Activated CD4-positive, CD25-positive, alpha-beta regulatory T cell treated with anti-CD3 and anti-CD28 coated beads, Interleukin-2, amount 50 U/mL, for 24 hours (primary cell): ENCODE measurements at regions not wholly inside any gene's neighbourhood (a gene's known extent, or its start where the extent isn't known, plus 50 kb on each side); places are given as distances from the start of the nearest gene placed in this dataset.
"Not testable (repeated sequence)": the region's sequence is repeated elsewhere in the genome, so short reads cannot be mapped to it uniquely, and the experiment has no call there.

Experiments used
- ATAC-seq, 2 donors: fragments of 150-1000 bp; cut with Tn5 transposase; one replicate each; pipeline ENCODE4 v1.10.0; 2021; ENCODE audit warnings: mild to moderate bottlenecking in 1 of 2, moderate library complexity in 1 of 2

DNA sequence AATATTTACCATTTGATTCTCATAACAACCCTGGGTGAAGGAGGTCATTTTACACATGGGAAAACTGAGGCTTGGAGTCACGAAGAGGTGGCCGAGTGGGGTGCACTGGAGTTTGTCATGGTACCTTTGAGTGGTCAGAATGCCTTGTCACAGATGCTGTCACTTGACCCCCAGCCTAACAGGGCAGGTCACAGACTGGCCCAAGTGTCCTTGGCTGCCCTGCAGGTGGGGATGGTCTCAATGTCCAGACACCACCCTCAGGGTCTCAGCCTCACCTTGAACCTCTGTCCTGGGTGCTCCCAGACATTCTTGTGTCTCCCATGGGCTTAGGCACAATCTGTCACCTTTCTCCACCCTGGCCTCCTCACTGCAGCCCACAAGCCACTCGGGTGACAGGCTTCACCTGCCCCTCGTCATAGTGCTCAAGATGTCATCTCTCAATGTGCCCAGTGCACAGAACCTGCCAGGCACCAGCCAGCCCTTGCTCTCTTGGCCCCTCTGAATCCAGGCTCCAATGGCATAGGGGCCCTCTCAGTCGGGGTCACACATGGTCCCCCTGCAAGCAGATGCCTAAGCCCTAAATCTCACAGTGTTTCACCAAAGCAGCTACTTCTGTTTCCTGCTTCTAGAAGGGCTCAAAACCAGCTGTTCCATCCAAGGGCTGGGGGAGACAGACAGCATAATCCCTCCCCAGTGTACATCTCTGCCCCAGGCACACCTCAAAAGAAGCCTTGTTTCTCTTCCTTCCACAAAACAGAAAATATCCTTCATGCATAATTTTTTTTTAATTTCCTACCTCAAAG lies 76.8 kb upstream of the NANOS1 start:
- no peak for ATAC-seq

DNA sequence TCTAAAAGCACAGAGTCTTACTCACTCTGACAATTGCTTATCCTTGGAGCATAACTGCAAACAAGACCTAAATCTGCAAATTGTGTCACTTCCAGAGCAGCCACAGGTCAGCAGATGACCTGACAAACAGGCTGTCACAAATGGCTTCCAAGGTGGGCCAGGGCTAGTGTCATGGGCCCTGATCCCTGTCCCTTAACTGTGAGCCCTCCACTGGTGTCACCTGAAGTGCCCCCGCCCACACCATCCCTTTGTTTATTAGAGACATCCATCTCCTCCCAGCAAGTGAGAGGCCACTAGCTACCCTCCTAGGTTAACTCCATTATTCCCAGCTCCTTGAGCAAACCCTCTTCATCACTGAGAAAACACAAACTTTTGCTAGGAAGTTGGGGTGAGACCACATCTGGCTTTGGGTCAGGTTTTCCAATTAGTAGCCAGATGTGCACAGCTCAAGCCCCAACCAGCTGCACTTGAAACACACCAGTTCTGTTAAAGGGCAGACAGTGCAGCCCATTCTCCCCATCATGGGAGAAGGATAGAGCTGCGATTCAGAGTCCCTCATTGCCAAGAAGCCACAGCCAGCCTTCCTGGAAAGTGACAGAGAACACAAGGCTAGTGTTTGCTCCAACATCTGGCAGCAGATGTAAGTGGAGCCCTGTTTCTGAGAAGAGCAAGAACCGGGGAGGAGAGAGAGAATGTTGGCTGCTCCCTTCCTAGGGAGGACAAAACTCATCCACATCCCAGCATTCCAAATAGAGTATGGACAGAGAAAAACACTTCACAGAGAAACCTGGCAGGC lies 75.7 kb upstream of the NANOS1 start:
- no peak for ATAC-seq

DNA sequence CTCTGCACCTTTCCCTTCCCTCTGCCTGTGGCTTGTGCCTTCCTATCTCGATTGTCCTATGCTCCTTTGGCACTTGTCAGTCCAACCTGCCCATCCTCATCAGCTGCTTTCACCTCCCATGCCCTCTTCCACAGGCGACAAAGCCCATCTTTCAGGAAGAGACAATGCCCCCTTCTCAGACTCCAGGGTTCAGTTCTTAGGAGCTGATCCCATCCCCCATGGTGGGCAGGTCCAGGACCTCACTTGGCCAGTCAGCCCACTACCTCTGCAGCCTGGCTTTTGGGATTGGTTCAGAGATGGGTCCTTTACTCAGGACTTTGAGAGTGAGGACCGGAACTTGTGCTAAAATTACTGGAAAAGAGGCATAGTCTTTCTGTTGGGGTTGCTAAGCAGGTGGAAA lies 74.0 kb upstream of the NANOS1 start:
- no peak for ATAC-seq

GRCh38 chr10:118955951-118956801 lies 73.3 kb upstream of the NANOS1 start:
- ATAC-seq = no peak

DNA sequence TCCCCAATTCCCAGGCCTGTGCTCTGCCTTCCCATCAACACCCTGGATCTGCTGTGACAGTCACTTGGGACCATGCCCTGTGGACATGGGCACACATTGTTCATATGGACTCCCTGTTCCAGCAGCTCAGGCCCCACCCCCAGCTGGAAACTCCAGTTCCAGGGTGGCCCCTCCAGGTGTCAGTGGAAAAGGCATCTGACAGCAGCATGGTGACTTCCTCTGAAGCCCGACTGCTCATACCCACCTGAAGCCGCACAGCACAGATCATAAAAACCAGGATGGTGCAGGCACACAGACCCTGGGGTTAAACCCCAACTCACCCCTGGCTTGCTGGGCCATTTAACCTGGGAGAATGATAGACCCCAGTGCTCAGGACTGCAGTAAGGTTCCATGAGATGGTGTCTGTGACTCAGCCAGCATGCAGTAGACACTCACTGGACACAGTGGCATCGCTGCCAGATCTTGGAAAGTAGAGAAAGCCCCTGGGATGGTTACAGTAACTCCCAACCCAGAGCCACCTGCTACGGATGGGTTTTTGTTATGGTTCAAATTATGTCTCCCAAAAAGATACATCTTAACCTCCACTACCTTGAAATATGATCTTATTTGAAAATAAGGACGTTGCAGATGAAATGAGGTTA lies 72.6 kb upstream of the NANOS1 start:
- ATAC-seq = no peak

DNA sequence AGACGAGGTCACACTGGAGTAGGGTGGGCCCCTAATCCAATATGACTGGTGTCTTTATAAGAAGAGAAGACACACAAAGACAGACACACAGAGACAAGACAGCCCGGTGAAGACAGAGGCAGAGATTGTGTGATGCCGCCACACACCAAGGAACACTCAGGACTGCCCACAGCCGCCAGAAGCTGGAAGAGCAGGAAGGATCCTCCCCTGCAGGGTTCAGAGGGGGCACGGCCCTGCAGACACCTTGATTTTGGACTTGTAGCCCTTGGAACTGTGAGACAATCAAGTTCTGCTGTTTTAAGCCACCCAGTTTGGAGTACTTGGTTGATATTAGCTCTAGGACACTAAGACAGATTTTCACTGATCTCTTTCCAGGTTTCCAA lies 72.1 kb upstream of the NANOS1 start:
- no peak for ATAC-seq

DNA sequence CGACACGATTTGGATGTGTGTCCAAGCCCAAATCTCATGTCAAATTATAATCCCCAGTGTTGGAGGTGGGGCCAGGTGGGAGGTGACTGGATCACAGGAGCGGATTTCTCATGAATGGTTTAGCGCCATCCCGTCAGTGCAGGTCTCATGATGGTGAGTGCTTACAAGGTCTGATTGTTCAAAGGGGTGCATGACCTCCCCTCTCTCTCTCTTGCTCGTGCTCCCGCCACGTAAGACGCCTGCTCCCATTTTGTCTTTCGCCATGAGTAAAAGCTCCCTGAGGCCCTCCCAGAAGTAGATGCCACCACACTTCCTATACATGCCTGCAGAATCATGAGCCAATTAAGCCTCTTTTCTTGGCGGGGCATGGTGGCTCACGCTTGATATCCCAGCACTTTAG lies 71.5 kb upstream of the NANOS1 start:
- no peak for ATAC-seq

DNA sequence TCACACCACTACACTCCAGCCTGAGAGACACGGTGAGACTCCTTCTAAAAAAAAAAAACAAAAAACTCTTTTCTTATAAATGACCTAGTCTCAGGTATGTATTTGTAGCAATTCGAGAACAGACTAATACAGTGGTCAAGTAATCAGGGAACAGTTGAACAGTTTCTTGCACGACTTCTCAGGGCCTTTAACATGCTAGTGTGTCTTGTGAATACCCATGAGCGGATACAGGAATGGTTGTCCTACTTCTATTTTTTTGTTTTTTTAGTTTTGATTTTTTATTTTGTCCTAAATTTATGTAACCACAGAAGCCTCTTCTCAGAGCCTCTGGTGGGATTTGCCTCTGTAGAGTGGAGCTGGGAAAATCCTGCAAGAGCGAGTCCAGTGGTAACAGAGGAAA lies 71.0 kb upstream of the NANOS1 start:
- no peak for ATAC-seq

GRCh38 chr10:118958984-118959925 lies 70.3 kb upstream of the NANOS1 start:
- no peak for ATAC-seq

GRCh38 chr10:118960157-118961090 lies 69.1 kb upstream of the NANOS1 start:
- ATAC-seq = no peak

DNA sequence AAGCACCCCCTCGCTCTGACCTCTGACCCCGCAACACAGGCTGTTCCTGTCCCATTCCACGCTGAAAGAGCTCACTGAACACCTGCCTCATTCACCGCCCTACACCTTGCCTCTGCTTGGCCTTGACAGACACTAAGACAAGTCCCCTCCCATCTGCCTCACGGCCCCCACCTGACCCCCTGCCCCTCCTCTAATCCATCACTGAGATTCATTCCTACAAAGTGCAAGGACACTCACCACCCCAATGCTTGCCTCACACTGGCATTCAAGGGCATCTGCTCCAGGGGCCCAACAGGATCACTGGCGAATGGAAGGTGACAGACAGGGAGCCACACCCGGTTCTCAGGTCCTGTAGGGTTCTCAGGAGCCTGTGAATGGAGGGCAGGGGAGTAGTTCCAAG lies 68.1 kb upstream of the NANOS1 start:
- ATAC-seq = no peak

DNA sequence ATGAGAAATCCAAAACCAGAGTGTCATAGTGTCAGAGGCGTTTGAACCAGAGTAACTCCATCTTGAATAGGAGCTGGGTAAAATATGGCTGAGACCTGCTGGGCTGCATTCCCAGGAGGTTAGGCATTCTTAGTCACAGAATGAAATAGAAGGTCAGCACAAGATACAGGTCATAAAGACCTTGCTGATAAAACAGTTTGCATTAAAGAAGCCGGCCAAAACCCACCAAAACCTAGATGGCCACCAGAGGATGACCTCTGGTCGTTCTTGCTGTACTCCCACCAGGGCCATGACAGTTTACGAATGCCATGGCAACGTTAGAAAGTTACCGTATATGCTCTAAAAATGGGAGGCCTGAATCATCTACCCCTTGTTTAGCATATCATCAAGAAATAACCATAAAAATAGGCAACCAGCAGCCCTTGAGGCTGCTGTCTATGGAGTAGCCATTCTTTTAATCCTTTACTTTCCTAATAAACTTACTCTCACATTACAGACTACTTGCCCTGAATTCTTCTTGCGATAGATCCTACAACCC lies 67.1 kb upstream of the NANOS1 start:
- ATAC-seq = not testable (repeated sequence)

DNA sequence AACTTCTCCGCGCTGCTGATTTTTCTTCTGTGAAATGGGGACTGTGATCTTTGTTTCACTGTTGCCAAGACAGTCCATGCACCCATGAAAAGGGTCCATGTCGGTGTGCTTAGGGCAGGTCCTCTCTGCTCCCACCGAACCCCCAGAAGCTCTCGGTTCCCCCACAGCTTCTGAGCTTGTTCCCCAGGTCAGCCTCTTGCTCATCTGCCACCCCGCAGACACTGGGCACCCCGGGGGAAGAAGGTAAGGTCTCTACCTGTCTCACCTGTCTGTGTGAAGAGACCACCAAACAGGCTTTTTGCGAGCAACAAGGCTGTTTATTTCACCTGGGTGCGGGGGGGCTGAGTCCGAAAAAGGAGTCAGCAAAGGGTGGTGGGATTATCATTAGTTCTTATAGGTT lies 66.2 kb upstream of the NANOS1 start:
- no peak for ATAC-seq

GRCh38 chr10:118963933-118964332 lies 65.6 kb upstream of the NANOS1 start:
- ATAC-seq = no peak

DNA sequence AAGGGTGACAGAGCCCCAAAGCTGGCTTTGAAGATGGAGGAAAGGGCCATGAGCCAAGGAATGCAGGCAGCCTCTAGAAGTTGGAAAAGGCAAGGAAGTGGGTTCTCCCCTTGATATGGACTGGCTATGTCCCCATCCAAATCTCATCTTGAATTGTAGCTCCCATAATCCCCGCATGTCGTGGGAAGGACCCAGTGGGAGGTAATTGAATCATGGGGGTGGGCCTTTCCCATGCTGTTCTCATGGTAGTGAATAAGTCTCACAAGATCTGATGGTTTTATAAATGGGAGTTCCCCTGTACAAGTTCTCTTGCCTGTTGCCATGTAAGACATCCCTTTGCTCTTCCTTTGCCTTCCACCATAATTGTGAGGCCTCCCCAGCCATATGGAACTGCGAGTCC lies 65.0 kb upstream of the NANOS1 start:
- ATAC-seq = not testable (repeated sequence)

- ATAC-seq = no peak
These were observed 64.4 kb upstream of the NANOS1 start for GRCh38 chr10:118965096-118965495.

GRCh38 chr10:118965645-118966044 lies 63.9 kb upstream of the NANOS1 start:
- ATAC-seq = no peak

GRCh38 chr10:118966076-118966849 lies 63.3 kb upstream of the NANOS1 start:
- no peak for ATAC-seq

DNA sequence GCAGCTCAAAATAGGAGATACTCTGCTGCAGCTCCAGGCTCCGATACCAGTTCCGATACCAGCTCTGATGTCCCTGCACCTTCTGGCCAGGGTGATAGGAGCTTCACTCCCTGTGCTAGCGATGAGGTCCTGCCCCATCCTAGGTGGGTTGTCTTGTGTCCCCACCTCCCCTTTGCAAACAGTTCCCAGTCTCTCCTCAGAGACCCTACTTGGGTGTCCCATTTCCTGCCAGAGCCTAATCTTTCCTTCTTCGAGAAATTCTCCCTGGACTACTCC lies 62.7 kb upstream of the NANOS1 start:
- no peak for ATAC-seq

DNA sequence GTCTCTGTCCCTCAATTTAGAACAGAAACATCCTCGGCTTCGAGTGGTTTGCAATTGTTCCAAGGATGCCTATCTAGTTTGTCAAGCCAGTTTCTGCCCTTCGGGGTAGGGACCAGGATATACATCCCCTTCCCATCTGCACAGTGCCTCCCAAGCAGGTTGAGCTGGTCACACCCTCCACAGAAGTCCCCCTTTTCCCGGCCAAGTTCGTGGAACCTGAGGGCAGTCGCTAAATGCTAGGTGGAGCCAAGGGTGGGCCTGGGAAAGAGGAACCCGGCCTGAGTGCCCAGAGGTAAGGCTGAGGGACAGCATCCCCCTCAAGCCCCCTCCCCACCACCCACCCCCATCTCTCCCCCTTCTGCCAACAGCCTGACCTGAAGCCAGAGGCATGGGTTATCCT lies 62.4 kb upstream of the NANOS1 start:
- no peak for ATAC-seq
